GM12878 (cell line): ENCODE measurements at regions not wholly inside any gene's neighbourhood (a gene's known extent, or its start where the extent isn't known, plus 50 kb on each side); places are given as distances from the start of the nearest gene placed in this dataset.

Experiments used
- ATAC-seq: fragments of 200-7000 bp; cut with Tn5 transposase; 3 replicates; pipeline ENCODE4 v1.9.1; 2020; ENCODE audit warnings: mild to moderate bottlenecking, moderate library complexity
- BruUV-seq: library from RNA; stranded (reverse); fragments of 400-500 nt; replicated peaks from 2 replicates; lab custom pipeline; 2021; lab: Mats Ljungman, UMichigan
- CTCF ChIA-PET: fragments of 300-600 bp; sonication (Branson Sonifier 250); formaldehyde crosslinking; extraction: SDS; loops from one replicate; lab custom pipeline; 2021; ENCODE audit warnings: inconsistent platforms; lab: Yijun Ruan, JAX
- POLR2A ChIA-PET: fragments of 350-600 bp; formaldehyde crosslinking; extraction: SDS; loops from one replicate; lab custom pipeline; 2021; ENCODE audit warnings: inconsistent platforms; lab: Charles Lee
- RAD21 ChIA-PET: fragments of 300-600 bp; sonication (Branson Sonifier 250); formaldehyde crosslinking; loops from one replicate; lab custom pipeline; 2023; ENCODE audit warnings: antibody characterized with exemption; ENCODE audit not compliant: unreplicated experiment; lab: Charles Lee
- SMC1A ChIA-PET: fragments of 300-600 bp; sonication (Branson Sonifier 250); formaldehyde crosslinking; loops from one replicate; lab custom pipeline; 2023; ENCODE audit not compliant: unreplicated experiment, uncharacterized antibody; lab: Charles Lee
- DNase-seq: peaks from one replicate; pipeline ENCODE4 v3.0.0-alpha.2; 2011; ENCODE audit warnings: low read depth, low spot score
- FAIRE-seq: peaks from 3 replicates; lab custom pipeline; 2011; peaks lifted over from hg19 to GRCh38; lab: Jason Lieb, UNC
- H2AFZ ChIP-seq: 2 replicates; pipeline ENCODE4 v1.6.0; 2011; ENCODE audit warnings: low read depth, low read length, control low read depth; ENCODE audit not compliant: control insufficient read depth
- H3K27ac ChIP-seq: 2 replicates; pipeline ENCODE4 v1.5.1; 2011; ENCODE audit warnings: control low read depth; ENCODE audit not compliant: control insufficient read depth, insufficient read depth
- H3K27me3 ChIP-seq, 2 experiments: replicated peaks in 1 of 2; 2 replicates each; pipeline versions ENCODE4 v1.6.0 to v1.6.1; 2011; ENCODE audit warnings: low read length in 1 of 2; ENCODE audit not compliant: control insufficient read depth in 2 of 2, insufficient read depth in 2 of 2
- H3K36me3 ChIP-seq, 2 experiments: 2 replicates each; pipeline ENCODE4 v1.5.1; 2011; ENCODE audit warnings: low read length in 1 of 2; ENCODE audit not compliant: control insufficient read depth in 2 of 2, insufficient read depth in 2 of 2
- H3K4me1 ChIP-seq: 2 replicates; pipeline ENCODE4 v1.6.1; 2011; ENCODE audit warnings: mild to moderate bottlenecking, low read length, moderate library complexity, mixed read lengths; ENCODE audit not compliant: control insufficient read depth, insufficient read depth
- H3K4me2 ChIP-seq: 2 replicates; pipeline ENCODE4 v1.6.0; 2011; ENCODE audit warnings: control low read depth; ENCODE audit not compliant: control insufficient read depth, insufficient read depth
- H3K4me3 ChIP-seq: fragments of 200-600 bp; sonication (generic); 2 replicates; pipeline ENCODE4 v1.5.1; 2016
- H3K79me2 ChIP-seq: 2 replicates; pipeline ENCODE4 v1.6.0; 2011; ENCODE audit warnings: low read length; ENCODE audit not compliant: control insufficient read depth, insufficient read depth
- H3K9ac ChIP-seq: 2 replicates; pipeline ENCODE4 v1.8.0; 2011; ENCODE audit warnings: low read length, control low read depth, mixed read lengths; ENCODE audit not compliant: control insufficient read depth, insufficient read depth
- H3K9me3 ChIP-seq: replicated peaks from 3 replicates; pipeline ENCODE4 v1.5.1; 2011; ENCODE audit warnings: mild to moderate bottlenecking, low read length; ENCODE audit not compliant: control insufficient read depth, insufficient read depth
- H4K20me1 ChIP-seq: 2 replicates; pipeline ENCODE4 v1.6.0; 2011; ENCODE audit not compliant: control insufficient read depth, insufficient read depth
- ASH2L ChIP-seq: fragments of 300-600, 200-600 bp; sonication (generic); IDR thresholded peaks from 2 replicates; pipeline ENCODE4 v1.6.1; 2017; ENCODE audit warnings: low read depth, mild to moderate bottlenecking, borderline replicate concordance
- CHD1 ChIP-seq: IDR thresholded peaks from 2 replicates; pipeline ENCODE4 v1.6.1; 2012; ENCODE audit warnings: low read depth, low read length, improper control_type of control experiment
- EGR1 ChIP-seq, 2 experiments: IDR thresholded peaks; 1 replicate in 1 of 2; 2 replicates in 1 of 2; pipeline ENCODE4 v1.6.1; 2011 to 2012; ENCODE audit warnings: low read depth in 2 of 2, low read length in 2 of 2, borderline replicate concordance in 1 of 2, mild to moderate bottlenecking in 1 of 2, moderate library complexity in 1 of 2
- EP300 ChIP-seq, 2 experiments: fragments of 150-350 bp in 1 of 2; IDR thresholded peaks; 2 replicates each; pipeline ENCODE4 v1.6.1; 2011 to 2012; ENCODE audit warnings: low read depth in 2 of 2, low read length in 2 of 2, borderline replicate concordance in 1 of 2, improper control_type of control experiment in 1 of 2, inconsistent platforms in 1 of 2; ENCODE audit not compliant: control insufficient read depth in 1 of 2
- FOXK2 ChIP-seq: fragments of 450-650 bp; IDR thresholded peaks from 2 replicates; pipeline ENCODE4 v1.6.1; 2017; ENCODE audit warnings: mild to moderate bottlenecking, moderate library complexity
- MAX ChIP-seq: IDR thresholded peaks from 2 replicates; pipeline ENCODE4 v1.6.1; 2012; ENCODE audit warnings: low read depth, low read length, improper control_type of control experiment
- MLLT1 ChIP-seq: fragments of 450-650 bp; IDR thresholded peaks from 2 replicates; pipeline ENCODE4 v1.6.1; 2016; ENCODE audit warnings: mild to moderate bottlenecking
- MTA3 ChIP-seq: IDR thresholded peaks from 2 replicates; pipeline ENCODE4 v1.6.1; 2012; ENCODE audit warnings: low read length, inconsistent platforms, borderline replicate concordance
- MXI1 ChIP-seq: fragments of 150-350 bp; IDR thresholded peaks from 2 replicates; pipeline ENCODE4 v1.6.1; 2011; ENCODE audit warnings: low read depth, mild to moderate bottlenecking, inconsistent platforms, low read length, improper control_type of control experiment
- MYC ChIP-seq: IDR thresholded peaks from 2 replicates; pipeline ENCODE4 v1.6.1; 2011; ENCODE audit warnings: mild to moderate bottlenecking, low read length, moderate library complexity, inconsistent platforms; ENCODE audit not compliant: insufficient read depth, insufficient replicate concordance, insufficient read length, severe bottlenecking
- POLR2A ChIP-seq: IDR thresholded peaks from 2 replicates; pipeline ENCODE4 v1.6.1; 2011; ENCODE audit warnings: low read depth, mild to moderate bottlenecking, low read length
- RB1 ChIP-seq: fragments of 450-650 bp; formaldehyde crosslinking; IDR thresholded peaks from 2 replicates; pipeline ENCODE4 v1.6.1; 2017; ENCODE audit warnings: mild to moderate bottlenecking, borderline replicate concordance
- RCOR1 ChIP-seq: conservative IDR thresholded peaks from 2 replicates; pipeline ENCODE4 v1.6.1; 2012; ENCODE audit warnings: low read depth, low read length, improper control_type of control experiment
- RELA ChIP-seq: fragments of 450-650 bp; IDR thresholded peaks from 2 replicates; pipeline ENCODE4 v1.8.0; 2014; ENCODE audit warnings: borderline replicate concordance; ENCODE audit not compliant: partially characterized antibody
- SIX5 ChIP-seq: IDR thresholded peaks from 2 replicates; pipeline ENCODE4 v1.6.1; 2011; ENCODE audit warnings: mild to moderate bottlenecking, low read depth, low read length, moderate library complexity; ENCODE audit not compliant: severe bottlenecking
- YBX1 ChIP-seq: fragments of 450-650 bp; IDR thresholded peaks from 2 replicates; pipeline ENCODE4 v1.6.1; 2016; ENCODE audit warnings: antibody characterized with exemption
- ZNF207 ChIP-seq: fragments of 450-650 bp; IDR thresholded peaks from 2 replicates; pipeline ENCODE4 v1.6.1; 2014; ENCODE audit warnings: antibody characterized with exemption, mild to moderate bottlenecking, borderline replicate concordance
- ZNF274 ChIP-seq: IDR thresholded peaks from one replicate; pipeline ENCODE4 v1.8.0; 2011; ENCODE audit not compliant: insufficient read length, insufficient read depth
- whole genome bisulfite sequencing: methylation state at CpG from one replicate; pipeline ENCODE4 v1.1.6; 2016; ENCODE audit warnings: low lambda C conversion rate; ENCODE audit not compliant: insufficient replicate concordance, insufficient coverage; ENCODE audit errors: missing lambda C conversion rate; 5-methylcytosine and 5-hydroxymethylcytosine counted together
- in situ Hi-C: fragments of 300-500 bp; cut with MboI; formaldehyde crosslinking; loops from 9 replicates; pipeline ENCODE4 v1.14.3; 2018; ENCODE audit warnings: mixed read lengths
- intact Hi-C: fragments of 100-400 bp; cut with micrococcal nuclease; formaldehyde crosslinking; loops from one replicate; pipeline ENCODE4 v1.14.2; 2022; ENCODE audit not compliant: unreplicated experiment
- TF ChIP-seq, protein P1 (sequence below): fragments of 450-650 bp; IDR thresholded peaks from 2 replicates; pipeline ENCODE4 v1.6.1; 2017; ENCODE audit warnings: mild to moderate bottlenecking, low read depth, inconsistent platforms; ENCODE audit not compliant: poor library complexity, severe bottlenecking

DNA sequence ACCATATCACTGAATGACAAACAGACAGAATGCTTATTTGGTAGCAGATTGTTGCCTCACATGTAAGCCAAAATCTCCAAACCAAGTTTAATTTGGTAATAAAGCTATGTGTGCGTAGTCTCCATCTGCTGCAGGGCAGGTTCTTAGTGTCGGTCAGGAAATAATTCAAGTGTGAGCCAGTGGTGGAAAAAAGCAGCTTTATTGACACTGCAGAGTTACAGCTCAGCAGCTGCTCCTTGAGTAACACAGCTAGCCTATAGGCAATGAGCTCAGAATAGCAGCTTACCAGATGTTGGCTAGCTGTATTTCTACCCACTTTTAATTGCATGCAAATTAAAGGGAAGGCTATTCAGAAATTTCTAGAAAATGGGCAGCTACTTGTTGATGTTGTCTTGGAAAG is 757.8 kb upstream of the HS3ST1 start (continued):
- no peak for TF ChIP-seq EP300 (IDR thresholded peaks at IDR 0.05; ENCODE audit: borderline replicate concordance in 1 of 2, control insufficient read depth in 1 of 2, low read depth in 2 of 2, low read length in 2 of 2)
- no peak for TF ChIP-seq ASH2L
- TF ChIP-seq RB1, result no peak

GRCh38 chr4:12178614-12179610 is 750.2 kb upstream of the HS3ST1 start:
- Histone ChIP-seq H3K27ac (no peak overlapping the region), H3K9me3 (no peaks in the 10 kb centered on the region), H3K36me3 (no peaks in the 10 kb centered on the region), H3K79me2 (no peaks in the 10 kb centered on the region), H3K27me3 (no peaks in the 10 kb centered on the region), H4K20me1 (no peaks in the 10 kb centered on the region), H3K4me2 (no peak overlapping the region), H3K4me3 (no peak overlapping the region), H2AFZ (no peak overlapping the region), H3K4me1 (no peaks in the 10 kb centered on the region), H3K9ac (no peak overlapping the region)
- no TSS peak for BruUV-seq
- no peak for ATAC-seq
- RAD21 ChIA-PET, result no interaction called here
- POLR2A ChIA-PET, result no interaction called here
- TF ChIP-seq SIX5 (no peak), RCOR1 (no peak), FOXK2 (no peak), ZNF274 (no peak), YBX1 (no peak), CHD1 (no peak), RELA (no peak), MXI1 (no peak), EGR1 (IDR thresholded peaks at IDR 0.05; ENCODE audit: borderline replicate concordance in 1 of 2, low read depth in 2 of 2, low read length in 2 of 2) (no peak), MLLT1 (no peak), MTA3 (no peak), MYC (no peak), POLR2A (no peak), ZNF207 (no peak), MAX (no peak)
- TF ChIP-seq, protein P1, sequence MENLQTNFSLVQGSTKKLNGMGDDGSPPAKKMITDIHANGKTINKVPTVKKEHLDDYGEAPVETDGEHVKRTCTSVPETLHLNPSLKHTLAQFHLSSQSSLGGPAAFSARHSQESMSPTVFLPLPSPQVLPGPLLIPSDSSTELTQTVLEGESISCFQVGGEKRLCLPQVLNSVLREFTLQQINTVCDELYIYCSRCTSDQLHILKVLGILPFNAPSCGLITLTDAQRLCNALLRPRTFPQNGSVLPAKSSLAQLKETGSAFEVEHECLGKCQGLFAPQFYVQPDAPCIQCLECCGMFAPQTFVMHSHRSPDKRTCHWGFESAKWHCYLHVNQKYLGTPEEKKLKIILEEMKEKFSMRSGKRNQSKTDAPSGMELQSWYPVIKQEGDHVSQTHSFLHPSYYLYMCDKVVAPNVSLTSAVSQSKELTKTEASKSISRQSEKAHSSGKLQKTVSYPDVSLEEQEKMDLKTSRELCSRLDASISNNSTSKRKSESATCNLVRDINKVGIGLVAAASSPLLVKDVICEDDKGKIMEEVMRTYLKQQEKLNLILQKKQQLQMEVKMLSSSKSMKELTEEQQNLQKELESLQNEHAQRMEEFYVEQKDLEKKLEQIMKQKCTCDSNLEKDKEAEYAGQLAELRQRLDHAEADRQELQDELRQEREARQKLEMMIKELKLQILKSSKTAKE, result no peak
- CTCF ChIA-PET, result no interaction called here
- intact Hi-C loops, result no loop called here
- no peak for DNase-seq
- WGBS, result 19% methylated on average over 11 of the region's 11 CpGs
- no peak for FAIRE-seq
- in situ Hi-C loops, result no loop called here
- SMC1A ChIA-PET, result no interaction called here
